ENCODE measurements at regions not wholly inside any gene's neighbourhood (a gene's known extent, or its start where the extent isn't known, plus 50 kb on each side); places are given as distances from the start of the nearest gene placed in this dataset.

- in situ Hi-C loops (cut with MboI; ENCODE audit: low pct_unique_long_range_greater_than_20kb, low sequenced_read_pairs, unreplicated experiment): no loop called here
- no peak for DNase-seq (ENCODE audit: low spot score)
- no peak for TF ChIP-seq CTCF (IDR thresholded peaks at IDR 0.05; ENCODE audit: extremely low read depth, insufficient read depth, missing control alignments)
These were observed 54.3 kb upstream of the PUDP start for GRCh38 chrX:7202206-7202605.

- in situ Hi-C loops (cut with MboI; ENCODE audit: low pct_unique_long_range_greater_than_20kb, low sequenced_read_pairs, unreplicated experiment): no loop called here
- no peak for DNase-seq (ENCODE audit: low spot score)
- no peak for TF ChIP-seq CTCF (IDR thresholded peaks at IDR 0.05; ENCODE audit: extremely low read depth, insufficient read depth, missing control alignments)
These were observed 53.5 kb upstream of the PUDP start for GRCh38 chrX:7201496-7201895.

GRCh38 chrX:7198499-7198898 is 50.5 kb upstream of the PUDP start:
- TF ChIP-seq CTCF (IDR thresholded peaks at IDR 0.05; ENCODE audit: extremely low read depth, insufficient read depth, missing control alignments): no peak
- no peak for DNase-seq (ENCODE audit: low spot score)
- in situ Hi-C loops (cut with MboI; ENCODE audit: low pct_unique_long_range_greater_than_20kb, low sequenced_read_pairs, unreplicated experiment): no loop called here

Measured in GM13977 (cell line).